H9 (cell line): ENCODE measurements at regions not wholly inside any gene's neighbourhood (a gene's known extent, or its start where the extent isn't known, plus 50 kb on each side); places are given as distances from the start of the nearest gene placed in this dataset.

Experiments
- DNase-seq: peaks from one replicate; pipeline ENCODE4 v3.0.0-alpha.2; 2017
- H2AFZ ChIP-seq: one replicate; pipeline ENCODE4 v1.6.1; 2013; ENCODE audit warnings: mild to moderate bottlenecking, low read length, control low read depth, moderate library complexity
- H2AK5ac ChIP-seq: 2 replicates; pipeline ENCODE4 v1.6.1; 2013; ENCODE audit warnings: low read length, control low read depth, mixed read lengths; ENCODE audit not compliant: insufficient read length
- H2BK120ac ChIP-seq: one replicate; pipeline ENCODE4 v1.6.1; 2013; ENCODE audit warnings: low read depth, mild to moderate bottlenecking, low read length, control low read depth, inconsistent platforms; ENCODE audit not compliant: poor library complexity, severe bottlenecking
- H2BK12ac ChIP-seq: 2 replicates; pipeline ENCODE4 v1.6.1; 2013; ENCODE audit warnings: low read length, control low read depth, mixed read lengths, low read depth; ENCODE audit not compliant: insufficient read length
- H2BK15ac ChIP-seq: 2 replicates; pipeline ENCODE4 v1.6.1; 2013; ENCODE audit warnings: low read depth, low read length, control low read depth
- H2BK20ac ChIP-seq: one replicate; pipeline ENCODE4 v1.6.1; 2013; ENCODE audit warnings: low read depth, mild to moderate bottlenecking, low read length, control low read depth, inconsistent platforms; ENCODE audit not compliant: poor library complexity, severe bottlenecking
- H2BK5ac ChIP-seq: 2 replicates; pipeline ENCODE4 v1.6.1; 2013; ENCODE audit warnings: low read length, control low read depth, mixed read lengths; ENCODE audit not compliant: insufficient read length
- H3K14ac ChIP-seq: 2 replicates; pipeline ENCODE4 v1.6.1; 2013; ENCODE audit warnings: low read length, control low read depth; ENCODE audit not compliant: insufficient read depth
- H3K18ac ChIP-seq: 2 replicates; pipeline ENCODE4 v1.6.1; 2013; ENCODE audit warnings: low read depth, mild to moderate bottlenecking, mixed read lengths, low read length, control low read depth; ENCODE audit not compliant: insufficient read length
- H3K23ac ChIP-seq: 2 replicates; pipeline ENCODE4 v1.6.1; 2013; ENCODE audit warnings: low read length, control low read depth, mixed read lengths, low read depth; ENCODE audit not compliant: insufficient read length
- H3K23me2 ChIP-seq: 2 replicates; pipeline ENCODE4 v1.6.1; 2013; ENCODE audit warnings: low read depth, mild to moderate bottlenecking, mixed read lengths, low read length, control low read depth; ENCODE audit not compliant: insufficient read length, poor library complexity, severe bottlenecking
- H3K27ac ChIP-seq: 2 replicates; pipeline ENCODE4 v1.5.1; 2013; ENCODE audit warnings: low read length, control low read depth, mixed read lengths, low read depth; ENCODE audit not compliant: insufficient read length
- H3K27me3 ChIP-seq: 2 replicates; pipeline ENCODE4 v1.6.1; 2013; ENCODE audit warnings: low read length, control low read depth, inconsistent platforms; ENCODE audit not compliant: insufficient read depth
- H3K4ac ChIP-seq: 2 replicates; pipeline ENCODE4 v1.6.1; 2013; ENCODE audit warnings: low read depth, mild to moderate bottlenecking, control low read depth, inconsistent platforms, low read length, moderate library complexity
- H3K4me1 ChIP-seq: 2 replicates; pipeline ENCODE4 v1.6.1; 2013; ENCODE audit warnings: low read length, control low read depth, inconsistent platforms; ENCODE audit not compliant: insufficient read depth
- H3K4me2 ChIP-seq: 2 replicates; pipeline ENCODE4 v1.6.1; 2013; ENCODE audit warnings: low read length, control low read depth, mixed read lengths; ENCODE audit not compliant: insufficient read length, insufficient read depth
- H3K56ac ChIP-seq: 2 replicates; pipeline ENCODE4 v1.6.1; 2013; ENCODE audit warnings: low read depth, mild to moderate bottlenecking, mixed read lengths, low read length, control low read depth; ENCODE audit not compliant: insufficient read length
- H3K79me1 ChIP-seq: 2 replicates; pipeline ENCODE4 v1.6.1; 2013; ENCODE audit warnings: low read depth, mild to moderate bottlenecking, moderate library complexity, low read length, control low read depth, inconsistent platforms; ENCODE audit not compliant: insufficient read depth, poor library complexity, severe bottlenecking
- H3K79me2 ChIP-seq: 2 replicates; pipeline ENCODE4 v1.6.1; 2013; ENCODE audit warnings: low read length, control low read depth, inconsistent platforms; ENCODE audit not compliant: insufficient read depth
- H3K9ac ChIP-seq: 2 replicates; pipeline ENCODE4 v1.6.1; 2013; ENCODE audit warnings: low read length, control low read depth, mixed read lengths; ENCODE audit not compliant: insufficient read length; ENCODE audit errors: extremely low read depth
- H3K9me3 ChIP-seq: one replicate; pipeline ENCODE4 v1.6.1; 2013; ENCODE audit warnings: low read depth, low read length, inconsistent platforms; ENCODE audit not compliant: control insufficient read depth
- H3T11ph ChIP-seq: one replicate; pipeline ENCODE4 v1.6.1; 2013; ENCODE audit warnings: mild to moderate bottlenecking, low read length, control low read depth, inconsistent platforms
- H4K20me1 ChIP-seq: one replicate; pipeline ENCODE4 v1.6.1; 2013; ENCODE audit not compliant: control insufficient read depth, insufficient read length, insufficient read depth
- H4K5ac ChIP-seq: 2 replicates; pipeline ENCODE4 v1.6.1; 2013; ENCODE audit warnings: low read depth, mild to moderate bottlenecking, mixed read lengths, low read length, control low read depth; ENCODE audit not compliant: insufficient read length
- H4K8ac ChIP-seq: replicated peaks from 2 replicates; pipeline ENCODE4 v1.6.1; 2013; ENCODE audit warnings: low read length, control low read depth, mixed read lengths, low read depth; ENCODE audit not compliant: insufficient read length
- H4K91ac ChIP-seq: 2 replicates; pipeline ENCODE4 v1.6.1; 2013; ENCODE audit warnings: low read depth, mild to moderate bottlenecking, moderate library complexity, mixed read lengths, low read length, control low read depth; ENCODE audit not compliant: insufficient read length
- H3K27ac Mint-ChIP-seq, 3 experiments: 2 replicates in 2 of 3; 3 replicates in 1 of 3; pipeline ENCODE4 v1.8.0; 2020 to 2021; ENCODE audit warnings: mixed read lengths in 3 of 3, mild to moderate bottlenecking in 1 of 3, moderate library complexity in 1 of 3
- H3K27me3 Mint-ChIP-seq: 2 replicates; pipeline ENCODE4 v1.8.0; 2021; ENCODE audit warnings: low read depth, mild to moderate bottlenecking, moderate library complexity, mixed read lengths
- H3K36me3 Mint-ChIP-seq, 3 experiments: 2 replicates in 2 of 3; 3 replicates in 1 of 3; pipeline ENCODE4 v1.8.0; 2020 to 2021; ENCODE audit warnings: low read depth in 3 of 3, mixed read lengths in 3 of 3; ENCODE audit not compliant: insufficient read depth in 1 of 3
- H3K4me1 Mint-ChIP-seq, 2 experiments: 2 replicates each; pipeline ENCODE4 v1.8.0; 2020; ENCODE audit warnings: mixed read lengths in 2 of 2
- H3K4me3 Mint-ChIP-seq, 2 experiments: 2 replicates in 1 of 2; 3 replicates in 1 of 2; pipeline ENCODE4 v1.8.0; 2020 to 2021; ENCODE audit warnings: mild to moderate bottlenecking in 2 of 2, mixed read lengths in 2 of 2, moderate library complexity in 1 of 2
- H3K9me3 Mint-ChIP-seq, 2 experiments: 2 replicates in 1 of 2; 3 replicates in 1 of 2; pipeline ENCODE4 v1.8.0; 2020; ENCODE audit warnings: mild to moderate bottlenecking in 2 of 2, mixed read lengths in 2 of 2, moderate library complexity in 1 of 2
- WGBS: extraction: QIAGEN DNeasy Blood & Tissue Kit; methylation state at CpG from one replicate; pipeline ENCODE4 v1.1.7; 2013; ENCODE audit warnings: missing lambda C conversion rate, low lambda C conversion rate, mixed read lengths; ENCODE audit not compliant: insufficient read length; ENCODE audit errors: extremely low coverage; 5-methylcytosine and 5-hydroxymethylcytosine counted together
- TF ChIP-seq, protein P1 (sequence below): fragments of 200-600 bp; sonication (generic); conservative IDR thresholded peaks from 3 replicates; pipeline ENCODE4 v1.8.0; 2021; ENCODE audit warnings: antibody characterized with exemption, mild to moderate bottlenecking

DNA sequence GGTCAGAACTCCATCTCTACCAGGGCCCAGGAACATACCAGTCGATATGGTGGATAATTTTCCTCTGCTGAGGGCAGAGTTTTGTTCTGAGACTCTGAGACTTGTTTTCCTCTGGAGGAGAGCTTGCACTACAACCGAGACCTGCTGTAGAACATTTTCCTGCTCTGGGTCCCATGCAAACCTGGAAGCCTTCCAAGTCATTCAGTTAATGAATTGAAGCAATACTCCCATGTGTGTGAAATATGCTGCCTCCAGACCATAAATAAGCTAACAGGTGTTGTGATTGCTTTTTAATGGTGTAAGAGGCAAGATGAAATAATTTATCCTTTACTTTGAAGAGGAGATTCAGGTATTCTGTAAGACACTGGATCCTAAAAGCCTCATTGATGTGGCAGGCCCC lies 372.8 kb downstream of the TMEM167A start:
- Mint-ChIP-seq H3K4me3 (no peak overlapping the region), H3K9me3 (no peaks in the 10 kb centered on the region), H3K4me1 (no peaks in the 10 kb centered on the region), H3K27me3 (no peaks in the 10 kb centered on the region), H3K36me3 (no peaks in the 10 kb centered on the region), H3K27ac (no peak overlapping the region)
- no peak overlapping the region for H2AK5ac ChIP-seq
- no peak overlapping the region for H3K23ac ChIP-seq
- no peak overlapping the region for H3K27ac ChIP-seq
- no peaks in the 10 kb centered on the region for H3K23me2 ChIP-seq
- no peak overlapping the region for H3T11ph ChIP-seq
- no peak overlapping the region for H3K4ac ChIP-seq
- no peaks in the 10 kb centered on the region for H4K20me1 ChIP-seq
- H3K4me2 ChIP-seq: no peak overlapping the region
- no peak for DNase-seq
- H3K9me3 ChIP-seq: no peaks in the 10 kb centered on the region
- H2BK12ac ChIP-seq: no peak overlapping the region
- no peak overlapping the region for H2BK120ac ChIP-seq
- no peak overlapping the region for H2AFZ ChIP-seq
- H3K56ac ChIP-seq: no peak overlapping the region
- no CpG with 5 or more reads among the region's 2 CpGs for WGBS
- H4K91ac ChIP-seq: no peak overlapping the region
- H4K5ac ChIP-seq: no peak overlapping the region
- H4K8ac ChIP-seq: no peak overlapping the region
- no peaks in the 10 kb centered on the region for H3K4me1 ChIP-seq
- H2BK5ac ChIP-seq: no peak overlapping the region
- no peaks in the 10 kb centered on the region for H3K79me1 ChIP-seq
- H3K14ac ChIP-seq: no peak overlapping the region
- no peak overlapping the region for H2BK15ac ChIP-seq
- TF ChIP-seq, protein P1, sequence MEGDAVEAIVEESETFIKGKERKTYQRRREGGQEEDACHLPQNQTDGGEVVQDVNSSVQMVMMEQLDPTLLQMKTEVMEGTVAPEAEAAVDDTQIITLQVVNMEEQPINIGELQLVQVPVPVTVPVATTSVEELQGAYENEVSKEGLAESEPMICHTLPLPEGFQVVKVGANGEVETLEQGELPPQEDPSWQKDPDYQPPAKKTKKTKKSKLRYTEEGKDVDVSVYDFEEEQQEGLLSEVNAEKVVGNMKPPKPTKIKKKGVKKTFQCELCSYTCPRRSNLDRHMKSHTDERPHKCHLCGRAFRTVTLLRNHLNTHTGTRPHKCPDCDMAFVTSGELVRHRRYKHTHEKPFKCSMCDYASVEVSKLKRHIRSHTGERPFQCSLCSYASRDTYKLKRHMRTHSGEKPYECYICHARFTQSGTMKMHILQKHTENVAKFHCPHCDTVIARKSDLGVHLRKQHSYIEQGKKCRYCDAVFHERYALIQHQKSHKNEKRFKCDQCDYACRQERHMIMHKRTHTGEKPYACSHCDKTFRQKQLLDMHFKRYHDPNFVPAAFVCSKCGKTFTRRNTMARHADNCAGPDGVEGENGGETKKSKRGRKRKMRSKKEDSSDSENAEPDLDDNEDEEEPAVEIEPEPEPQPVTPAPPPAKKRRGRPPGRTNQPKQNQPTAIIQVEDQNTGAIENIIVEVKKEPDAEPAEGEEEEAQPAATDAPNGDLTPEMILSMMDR: no peak
- no peaks in the 10 kb centered on the region for H3K79me2 ChIP-seq
- no peak overlapping the region for H3K9ac ChIP-seq
- H2BK20ac ChIP-seq: no peak overlapping the region
- H3K27me3 ChIP-seq: no peaks in the 10 kb centered on the region
- H3K18ac ChIP-seq: no peak overlapping the region
